A673 (cell line): ENCODE measurements at regions not wholly inside any gene's neighbourhood (a gene's known extent, or its start where the extent isn't known, plus 50 kb on each side); places are given as distances from the start of the nearest gene placed in this dataset.
A peak's percentile ranks its signal among the peaks of the same experiment; 100 is the strongest.

ENCODE experiments used
- BruUV-seq: library from RNA; stranded (reverse); fragments of 400-500 nt; replicated peaks from 2 replicates; lab custom pipeline; 2021; lab: Mats Ljungman, UMichigan
- CTCF ChIA-PET: fragments of 300-600 bp; sonication (Branson Sonifier 250); formaldehyde crosslinking; loops from one replicate; lab custom pipeline; 2022; ENCODE audit warnings: antibody characterized with exemption; lab: Charles Lee
- POLR2A ChIA-PET: fragments of 300-600 bp; sonication (Branson Sonifier 250); formaldehyde crosslinking; loops from one replicate; lab custom pipeline; 2022; ENCODE audit warnings: antibody characterized with exemption; ENCODE audit not compliant: low non-redundant PET; lab: Charles Lee
- DNase-seq: peaks from one replicate; pipeline ENCODE4 v3.0.0-alpha.2; 2015; ENCODE audit warnings: low spot score
- H3K27ac ChIP-seq: fragments of 200-600 bp; sonication (generic); 2 replicates; pipeline ENCODE4 v1.5.1; 2016; ENCODE audit warnings: mixed run types, low read depth, mild to moderate bottlenecking, mixed read lengths, antibody characterized with exemption, low read length; ENCODE audit not compliant: poor library complexity, severe bottlenecking
- H3K27me3 ChIP-seq: fragments of 200-600 bp; sonication (generic); replicated peaks from 2 replicates; pipeline ENCODE4 v1.6.1; 2017; ENCODE audit warnings: mixed run types, low read depth, mild to moderate bottlenecking, mixed read lengths, antibody characterized with exemption, low read length; ENCODE audit not compliant: insufficient read depth, poor library complexity
- H3K36me3 ChIP-seq: fragments of 200-600 bp; sonication (generic); 2 replicates; pipeline ENCODE4 v1.6.1; 2016; ENCODE audit warnings: mixed run types, mild to moderate bottlenecking, mixed read lengths, antibody characterized with exemption, low read length; ENCODE audit not compliant: insufficient read depth, poor library complexity, severe bottlenecking
- H3K4me1 ChIP-seq: fragments of 200-600 bp; sonication (generic); 2 replicates; pipeline ENCODE4 v1.6.1; 2017; ENCODE audit warnings: mixed run types, mild to moderate bottlenecking, mixed read lengths, antibody characterized with exemption, low read length; ENCODE audit not compliant: insufficient read depth, poor library complexity, severe bottlenecking
- H3K4me3 ChIP-seq: fragments of 200-600 bp; sonication (generic); 2 replicates; pipeline ENCODE4 v1.5.1; 2016; ENCODE audit warnings: low read depth, mixed run types, mild to moderate bottlenecking, mixed read lengths, low read length; ENCODE audit not compliant: poor library complexity, severe bottlenecking
- H3K9me3 ChIP-seq: fragments of 200-600 bp; sonication (generic); 2 replicates; pipeline ENCODE4 v1.6.1; 2016; ENCODE audit warnings: mixed run types, low read depth, mild to moderate bottlenecking, mixed read lengths, antibody characterized with exemption, low read length; ENCODE audit not compliant: poor library complexity, severe bottlenecking
- EZH2 ChIP-seq: fragments of 200-600 bp; sonication (generic); IDR thresholded peaks from 2 replicates; pipeline ENCODE4 v1.6.1; 2017; ENCODE audit warnings: borderline replicate concordance, low read depth, mild to moderate bottlenecking, mixed read lengths, antibody characterized with exemption, low read length; ENCODE audit not compliant: poor library complexity, severe bottlenecking
- intact Hi-C: fragments of 100-400 bp; cut with micrococcal nuclease; formaldehyde crosslinking; loops from one replicate; pipeline ENCODE4 v1.10.0; 2022; ENCODE audit not compliant: unreplicated experiment
- TF ChIP-seq, protein P1 (sequence below): fragments of 300-800, 200-600 bp; sonication (generic); conservative IDR thresholded peaks from 2 replicates; pipeline ENCODE4 v1.5.1; 2017; ENCODE audit warnings: low read depth, mild to moderate bottlenecking, antibody characterized with exemption, low read length, moderate library complexity, mixed read lengths

DNA sequence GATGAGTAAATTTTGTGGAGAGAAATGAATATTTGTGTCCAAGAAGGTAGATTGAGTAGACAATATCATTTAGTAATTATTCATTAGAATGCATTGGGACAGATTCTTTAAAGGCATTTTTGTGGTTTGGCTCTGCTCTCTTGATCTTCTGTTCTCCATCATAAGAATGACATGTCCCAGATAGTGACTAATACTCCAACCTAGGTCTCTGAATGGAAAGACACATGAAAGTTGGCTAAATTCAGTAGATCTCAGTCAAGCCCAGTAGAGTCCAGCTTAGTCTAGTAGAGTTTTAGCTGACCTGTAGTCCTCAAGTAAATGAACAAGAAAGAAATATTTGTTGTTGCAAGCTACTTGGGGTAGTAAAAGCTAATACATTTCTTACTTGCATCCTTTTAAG is 61.8 kb upstream of the DNAH14 start:
- no peak overlapping the region for H3K27ac ChIP-seq
- ChIA-PET CTCF (no interaction called here), POLR2A (no interaction called here)
- no TSS peak for BruUV-seq
- peaks cover 13% of the 10 kb centered on the region for H3K9me3 ChIP-seq
- no peaks in the 10 kb centered on the region for H3K36me3 ChIP-seq
- TF ChIP-seq, protein P1, sequence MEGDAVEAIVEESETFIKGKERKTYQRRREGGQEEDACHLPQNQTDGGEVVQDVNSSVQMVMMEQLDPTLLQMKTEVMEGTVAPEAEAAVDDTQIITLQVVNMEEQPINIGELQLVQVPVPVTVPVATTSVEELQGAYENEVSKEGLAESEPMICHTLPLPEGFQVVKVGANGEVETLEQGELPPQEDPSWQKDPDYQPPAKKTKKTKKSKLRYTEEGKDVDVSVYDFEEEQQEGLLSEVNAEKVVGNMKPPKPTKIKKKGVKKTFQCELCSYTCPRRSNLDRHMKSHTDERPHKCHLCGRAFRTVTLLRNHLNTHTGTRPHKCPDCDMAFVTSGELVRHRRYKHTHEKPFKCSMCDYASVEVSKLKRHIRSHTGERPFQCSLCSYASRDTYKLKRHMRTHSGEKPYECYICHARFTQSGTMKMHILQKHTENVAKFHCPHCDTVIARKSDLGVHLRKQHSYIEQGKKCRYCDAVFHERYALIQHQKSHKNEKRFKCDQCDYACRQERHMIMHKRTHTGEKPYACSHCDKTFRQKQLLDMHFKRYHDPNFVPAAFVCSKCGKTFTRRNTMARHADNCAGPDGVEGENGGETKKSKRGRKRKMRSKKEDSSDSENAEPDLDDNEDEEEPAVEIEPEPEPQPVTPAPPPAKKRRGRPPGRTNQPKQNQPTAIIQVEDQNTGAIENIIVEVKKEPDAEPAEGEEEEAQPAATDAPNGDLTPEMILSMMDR: no peak
- TF ChIP-seq EZH2: no peak
- intact Hi-C loops: no loop called here
- no peak for DNase-seq
- H3K4me1 ChIP-seq: no peaks in the 10 kb centered on the region
- peaks cover 10% of the 10 kb centered on the region for H3K27me3 ChIP-seq
- no peak overlapping the region for H3K4me3 ChIP-seq

DNA sequence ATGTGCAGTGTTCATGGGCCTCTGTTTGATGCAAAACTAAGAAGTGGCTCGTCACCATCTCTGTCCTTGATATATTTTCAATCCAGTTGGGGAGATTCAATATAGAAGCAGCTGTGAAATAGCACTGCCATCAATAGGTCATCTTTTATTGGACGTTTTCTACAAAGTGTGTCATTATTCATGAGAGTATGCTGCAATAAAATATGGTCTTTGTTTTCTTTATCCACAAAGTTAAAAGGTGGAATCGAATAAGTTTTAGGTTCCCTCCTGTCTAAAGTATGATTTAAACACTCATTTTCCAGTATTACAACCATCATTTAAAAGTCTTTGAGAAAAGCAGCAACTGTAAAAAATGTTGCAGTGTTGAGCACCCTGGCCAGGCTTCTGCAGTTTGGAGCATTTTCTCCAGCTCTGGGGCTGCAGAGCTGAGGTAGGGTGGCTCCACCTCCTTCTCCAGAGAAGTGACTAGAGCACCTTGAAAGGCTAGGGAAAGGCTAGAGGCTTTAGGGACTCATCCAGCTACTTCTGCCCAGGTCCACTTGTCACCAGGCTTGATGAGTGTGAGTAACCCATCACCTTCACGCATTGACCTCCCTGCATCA is 56.5 kb upstream of the DNAH14 start:
- Histone ChIP-seq H3K27ac (no peak overlapping the region), H3K9me3 (no peaks in the 10 kb centered on the region), H3K27me3 (peaks cover 13% of the 10 kb centered on the region), H3K4me1 (peaks cover 8% of the 10 kb centered on the region), H3K4me3 (no peak overlapping the region), H3K36me3 (no peaks in the 10 kb centered on the region)
- intact Hi-C loops: no loop called here
- no peak for TF ChIP-seq EZH2
- TF ChIP-seq, protein P1: no peak
- ChIA-PET CTCF (no interaction called here), POLR2A (interaction anchor here (0.7 kb wide), 1 partner anchor 117 kb away, joined by 4 read pairs; no protein-coding TSS in a partner anchor)
- DNase-seq: no peak
- no TSS peak for BruUV-seq

DNA sequence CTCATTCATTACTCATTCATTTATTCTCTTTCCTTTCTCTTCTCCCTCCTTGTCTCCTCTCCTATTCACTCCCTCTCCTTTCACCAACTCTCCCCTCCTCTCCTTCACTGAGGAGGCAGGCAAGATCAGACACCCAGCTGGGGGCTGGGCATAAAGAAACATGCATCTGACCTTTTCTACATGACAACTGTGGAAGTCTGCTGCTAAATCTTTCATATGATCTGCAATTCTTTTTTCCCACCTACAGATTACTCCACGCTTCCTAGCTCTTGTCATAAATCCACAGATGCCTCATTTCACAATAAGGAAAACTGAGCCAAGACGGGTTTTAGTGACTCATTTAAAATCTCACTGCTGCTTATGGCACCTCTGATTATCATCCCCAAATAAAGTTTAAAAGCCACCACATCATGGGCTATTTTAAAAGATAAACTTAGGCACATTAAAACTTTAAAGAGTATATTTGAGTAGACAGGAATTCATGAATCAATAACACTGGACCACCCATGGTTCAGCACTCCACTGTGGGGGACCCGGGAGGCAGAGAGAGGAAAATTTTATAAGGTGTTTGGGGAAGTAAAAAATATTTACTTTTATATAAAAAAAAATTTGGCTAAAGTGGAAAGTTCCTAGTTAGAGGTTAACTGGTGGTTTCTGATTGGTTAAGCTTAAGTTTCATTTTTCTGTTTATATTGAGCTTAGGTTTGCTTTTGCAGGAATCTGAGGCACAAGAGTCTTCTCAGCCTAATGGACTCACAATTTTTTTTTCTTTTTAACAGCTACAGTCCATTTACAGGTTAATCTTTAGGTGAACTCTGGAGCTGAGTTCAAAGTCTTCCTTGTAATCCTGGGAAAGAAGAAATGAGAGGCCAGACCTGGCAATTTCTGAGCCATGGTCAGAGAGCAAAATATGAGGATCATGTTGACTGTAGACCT is 55.8 kb upstream of the DNAH14 start:
- CTCF ChIA-PET: no interaction called here
- intact Hi-C loops: no loop called here
- H3K27me3 ChIP-seq: peaks cover 13% of the 10 kb centered on the region
- no TSS peak for BruUV-seq
- peak; percentile 26 for DNase-seq
- POLR2A ChIA-PET: interaction anchor here (0.7 kb wide), 1 partner anchor 118 kb away, joined by 4 read pairs; no protein-coding TSS in a partner anchor
- H3K4me1 ChIP-seq: peaks cover 8% of the 10 kb centered on the region
- H3K4me3 ChIP-seq: no peak overlapping the region
- H3K9me3 ChIP-seq: no peaks in the 10 kb centered on the region
- no peaks in the 10 kb centered on the region for H3K36me3 ChIP-seq
- H3K27ac ChIP-seq: no peak overlapping the region
- TF ChIP-seq, protein P1: no peak
- no peak for TF ChIP-seq EZH2
